CD1c-positive myeloid dendritic cell (primary cell): ENCODE measurements at regions not wholly inside any gene's neighbourhood (a gene's known extent, or its start where the extent isn't known, plus 50 kb on each side); places are given as distances from the start of the nearest gene placed in this dataset.
A peak's percentile ranks its signal among the peaks of the same experiment; 100 is the strongest.
"Not testable (repeated sequence)": the region's sequence is repeated elsewhere in the genome, so short reads cannot be mapped to it uniquely, and the experiment has no call there.

Experiments used
- DNase-seq: peaks from one replicate; pipeline ENCODE4 v3.0.0-alpha.2; 2016; ENCODE audit errors: extremely low spot score

DNA sequence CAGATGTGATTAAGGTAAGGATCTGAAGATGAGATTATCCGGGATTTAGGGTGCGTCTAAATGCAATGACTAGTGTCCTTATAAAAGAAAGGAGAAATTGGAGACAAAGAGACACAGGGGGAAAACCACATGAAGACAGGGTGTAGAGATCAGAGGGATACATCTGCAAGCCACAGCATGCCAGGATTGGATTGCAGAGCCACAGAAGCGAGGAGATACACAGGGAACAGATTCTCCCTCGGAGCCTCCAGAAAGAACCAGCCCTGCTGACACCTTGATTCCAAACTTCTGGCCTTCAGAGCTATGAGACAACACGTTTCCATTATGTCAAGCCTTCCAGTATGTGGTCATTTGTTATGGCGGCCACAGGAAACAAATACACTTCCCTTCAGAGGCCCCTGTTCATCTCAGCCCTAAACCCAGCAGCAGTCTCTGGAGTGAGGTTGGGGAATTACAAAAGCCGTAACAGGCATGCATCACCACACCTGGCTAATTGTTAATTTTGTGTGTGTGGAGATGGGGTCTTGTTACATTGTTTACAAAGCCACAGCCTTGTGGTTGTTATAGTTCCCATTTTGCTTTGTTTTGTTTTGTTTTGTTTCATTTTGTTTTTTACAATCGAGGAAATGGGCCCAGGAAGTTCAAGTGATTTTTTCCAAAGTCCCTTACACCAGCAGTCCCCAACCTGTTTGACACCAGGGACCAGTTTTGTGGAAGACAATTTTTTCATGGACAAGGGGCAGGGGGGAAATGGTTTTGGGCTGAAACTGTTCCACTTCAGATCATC lies 51.6 kb upstream of the LYRM9 start:
- DNase-seq = no peak

GRCh38 chr17:27945333-27945616 lies 52.1 kb upstream of the LYRM9 start:
- no peak for DNase-seq

GRCh38 chr17:27945953-27946352 lies 52.8 kb upstream of the LYRM9 start:
- no peak for DNase-seq

DNA sequence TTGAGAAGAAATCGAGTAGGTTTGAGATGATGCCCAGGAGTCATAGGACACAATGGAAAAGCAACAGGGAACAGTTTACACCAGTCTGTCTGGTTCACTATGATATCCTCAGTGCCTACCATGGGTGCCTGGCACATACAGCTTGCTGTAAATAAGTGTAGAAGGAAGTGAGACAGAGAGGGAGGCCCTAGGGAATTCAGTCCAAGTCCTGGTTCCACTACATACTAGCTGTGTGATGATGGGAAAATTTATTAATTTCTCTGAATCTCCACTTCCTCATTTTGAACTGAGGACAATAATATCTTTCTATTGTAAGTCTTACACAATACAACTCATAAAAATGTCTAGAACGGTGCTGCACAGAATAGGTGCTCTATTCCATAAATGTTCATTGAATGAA lies 53.3 kb upstream of the LYRM9 start:
- peak; percentile 31 for DNase-seq

- DNase-seq = no peak
Observed at GRCh38 chr17:27947005-27947406, 53.8 kb upstream of the LYRM9 start.

DNA sequence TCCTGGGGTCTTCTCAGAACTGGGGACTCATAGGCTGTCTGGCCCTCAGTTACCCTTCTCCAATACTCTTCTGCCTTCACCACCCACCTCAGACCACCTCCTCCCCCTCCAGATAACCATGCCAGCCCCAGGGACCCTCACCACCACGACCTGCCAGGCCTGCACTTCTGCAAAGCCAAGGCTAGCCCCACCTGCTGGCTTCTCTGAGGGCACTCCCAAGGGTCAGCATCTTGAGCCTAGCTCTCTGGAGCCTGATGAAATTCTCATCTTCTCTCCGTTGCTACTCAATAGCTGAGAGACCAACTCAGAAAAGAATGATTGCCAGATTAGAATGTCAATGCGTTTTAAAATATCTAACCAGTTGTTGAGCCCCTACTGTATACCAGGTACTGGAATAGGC lies 56.1 kb upstream of the LYRM9 start:
- no peak for DNase-seq

DNA sequence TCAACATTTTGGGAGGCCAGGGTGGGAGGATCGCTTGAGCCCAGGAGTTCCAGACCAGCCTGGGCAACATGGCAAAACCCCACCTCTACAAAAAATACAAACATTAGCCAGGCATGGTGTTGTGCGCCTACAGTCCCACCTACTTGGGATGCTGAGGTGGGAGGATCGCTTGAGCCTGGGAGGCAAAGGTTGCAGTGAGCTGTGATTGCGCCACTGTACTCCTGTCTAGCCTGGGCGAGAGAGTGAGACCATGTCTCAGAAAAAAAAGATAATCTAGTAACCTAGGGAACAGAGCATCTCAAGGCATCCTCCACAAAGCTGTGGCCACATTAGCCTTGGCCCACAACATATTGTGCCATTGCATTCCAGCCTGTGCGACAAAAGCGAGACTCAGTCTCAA lies 57.1 kb upstream of the LYRM9 start:
- not testable (repeated sequence) for DNase-seq

GRCh38 chr17:27950995-27951394 lies 57.8 kb upstream of the LYRM9 start:
- no peak for DNase-seq

DNA sequence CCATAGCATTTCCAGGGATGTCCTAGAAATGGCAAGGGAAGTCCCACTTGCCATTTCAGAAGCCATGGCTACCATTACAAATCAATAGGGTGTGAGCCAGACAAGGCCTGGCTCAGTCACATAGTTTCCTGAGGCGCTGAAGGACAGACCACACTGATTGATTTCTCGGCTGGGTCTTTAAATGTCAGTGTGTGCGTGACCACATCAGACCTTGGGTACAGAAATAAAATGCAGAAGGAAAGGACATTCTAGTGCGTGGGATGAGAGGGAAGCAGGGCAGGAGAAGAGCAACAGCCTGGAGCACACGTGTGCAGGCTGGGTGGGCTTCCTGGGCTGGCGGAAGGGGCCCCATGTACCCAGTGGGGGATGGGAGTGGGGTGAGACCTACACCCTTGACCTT lies 58.7 kb upstream of the LYRM9 start:
- DNase-seq = peak; percentile 43

DNA sequence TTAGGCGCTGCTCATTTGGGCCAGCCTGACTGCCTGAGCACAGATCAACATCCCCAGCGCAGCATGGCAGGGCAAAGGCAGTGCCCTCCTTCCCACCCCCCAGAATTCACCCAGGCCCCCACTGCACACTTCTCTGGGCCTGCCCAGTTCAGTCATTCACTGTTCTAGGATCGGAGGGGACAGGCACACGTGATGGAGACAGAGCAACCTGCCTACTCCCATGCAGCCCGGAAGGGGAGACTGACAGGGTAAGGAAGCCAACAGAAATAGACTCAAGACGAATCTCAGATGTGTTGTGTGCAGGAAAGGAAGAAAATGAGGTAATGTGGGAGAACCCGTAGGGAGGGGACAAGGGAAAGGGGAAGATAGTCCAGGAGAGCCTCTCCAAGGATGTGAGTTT lies 59.2 kb upstream of the LYRM9 start:
- no peak for DNase-seq

DNA sequence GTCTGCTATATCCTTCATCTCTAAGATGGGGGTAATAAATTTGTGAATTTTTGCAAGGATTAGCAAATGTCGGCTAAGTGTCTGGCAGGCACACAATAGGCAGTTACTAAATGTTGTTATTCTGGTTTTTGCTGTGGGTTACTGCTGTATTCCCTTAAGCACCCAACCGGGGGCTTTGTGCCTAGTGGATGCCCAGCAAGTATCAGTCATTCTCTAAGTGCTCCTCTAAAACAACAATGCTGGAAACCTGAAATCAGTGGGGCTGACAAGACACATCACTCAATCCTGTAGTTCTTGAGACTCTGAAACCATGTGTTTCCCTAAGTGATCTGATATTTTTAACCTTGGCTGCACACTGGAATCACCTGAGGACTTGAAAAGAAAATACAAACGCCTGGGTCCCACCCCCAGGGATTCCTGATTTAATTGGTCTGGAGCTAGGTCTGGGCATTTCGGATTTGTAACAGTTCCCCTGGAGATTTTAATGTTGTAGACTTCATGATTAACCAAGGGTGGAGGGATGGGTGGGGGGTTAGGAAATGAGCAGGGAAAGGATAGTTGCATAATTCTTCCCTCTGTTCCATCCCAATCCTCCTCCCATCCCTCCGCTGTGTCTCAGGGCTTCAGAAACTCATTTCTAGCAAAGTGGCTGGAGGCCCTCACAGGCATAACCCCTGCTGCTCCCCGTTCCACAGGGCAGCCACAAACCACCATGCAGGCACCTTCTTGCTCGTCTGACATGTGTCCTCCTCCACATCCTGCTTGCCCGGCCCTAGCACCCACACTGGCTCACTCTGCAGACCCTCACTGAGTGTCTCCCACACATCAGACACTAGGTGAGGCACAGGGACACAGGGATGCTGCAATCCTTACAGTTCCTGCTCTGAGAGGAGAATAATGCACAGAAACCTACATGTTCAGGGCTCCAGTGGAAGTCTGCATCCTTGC lies 61.7 kb upstream of the LYRM9 start:
- DNase-seq = no peak

- DNase-seq = no peak
Observed at GRCh38 chr17:27956601-27957445, 63.7 kb upstream of the LYRM9 start.

DNA sequence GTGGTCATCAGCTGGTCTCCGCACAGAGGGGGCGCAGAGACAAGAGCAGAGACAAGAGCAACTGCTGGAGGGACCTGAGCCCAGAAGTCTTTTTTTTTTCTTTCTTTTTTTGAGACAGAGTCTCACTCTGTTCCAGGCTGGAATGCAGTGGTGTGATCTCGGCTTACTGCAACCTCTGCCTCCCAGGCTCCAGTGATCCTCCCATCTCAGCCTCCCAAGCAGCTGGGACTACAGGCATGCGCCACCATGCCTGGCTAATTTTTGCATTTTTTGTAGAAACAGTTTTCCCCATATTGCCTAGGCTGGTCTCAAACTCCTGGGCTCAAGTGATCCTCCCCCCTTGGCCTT lies 64.3 kb upstream of the LYRM9 start:
- not testable (repeated sequence) for DNase-seq

DNA sequence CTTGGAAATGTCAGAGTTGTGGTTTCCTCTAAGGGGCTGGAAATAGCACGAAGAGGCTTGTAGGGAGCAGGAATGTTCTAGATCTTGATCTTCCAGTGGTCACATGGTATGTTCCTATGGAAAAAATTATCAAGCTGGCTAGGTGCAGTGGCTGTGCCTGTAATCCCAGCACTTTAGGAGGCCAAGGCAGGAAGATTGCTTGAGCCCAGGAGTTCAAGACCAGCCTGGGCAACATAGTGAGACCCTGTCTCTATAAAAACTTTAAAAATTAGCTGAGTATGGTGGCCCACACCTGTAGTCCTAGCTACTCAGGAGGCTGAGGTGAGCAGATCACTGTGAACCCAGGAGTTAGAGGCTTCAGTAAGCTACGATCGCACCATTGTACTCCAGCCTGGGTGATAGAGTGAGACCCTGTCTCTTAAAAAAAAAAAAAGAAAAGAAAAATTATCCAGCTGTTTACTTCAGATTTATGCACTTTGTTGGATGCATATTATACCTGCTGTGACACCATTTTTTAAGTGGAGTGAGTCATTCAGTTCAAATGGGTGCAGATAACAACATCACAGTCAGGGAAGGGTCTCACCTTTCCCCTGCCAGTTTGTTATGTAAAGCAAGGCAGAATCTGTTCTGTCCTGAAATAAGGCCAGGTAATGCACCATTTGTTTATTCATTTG lies 65.7 kb upstream of the LYRM9 start:
- no peak for DNase-seq

GRCh38 chr17:27959382-27959709 lies 66.2 kb upstream of the LYRM9 start:
- no peak for DNase-seq

GRCh38 chr17:27960183-27960849 lies 67.2 kb upstream of the LYRM9 start:
- no peak for DNase-seq

DNA sequence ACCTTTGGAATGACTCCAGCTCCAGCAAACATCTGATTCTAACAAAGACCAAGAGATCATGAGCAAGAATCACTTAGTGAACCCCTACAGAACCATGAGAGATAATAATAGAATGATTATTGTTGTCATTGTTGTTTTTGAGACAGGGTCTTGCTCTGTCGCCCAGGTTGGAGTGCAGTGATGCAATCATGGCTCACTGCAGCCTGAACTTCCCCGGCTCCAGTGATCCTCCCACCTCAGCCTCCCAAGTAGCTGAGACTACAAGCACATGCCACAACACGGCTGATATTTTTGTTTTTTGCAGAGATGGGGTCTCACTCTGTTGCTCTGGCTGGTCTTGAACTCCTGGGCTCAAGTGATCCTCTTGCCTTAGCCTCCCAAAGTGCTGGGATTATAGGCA lies 69.4 kb upstream of the LYRM9 start:
- DNase-seq = not testable (repeated sequence)

DNA sequence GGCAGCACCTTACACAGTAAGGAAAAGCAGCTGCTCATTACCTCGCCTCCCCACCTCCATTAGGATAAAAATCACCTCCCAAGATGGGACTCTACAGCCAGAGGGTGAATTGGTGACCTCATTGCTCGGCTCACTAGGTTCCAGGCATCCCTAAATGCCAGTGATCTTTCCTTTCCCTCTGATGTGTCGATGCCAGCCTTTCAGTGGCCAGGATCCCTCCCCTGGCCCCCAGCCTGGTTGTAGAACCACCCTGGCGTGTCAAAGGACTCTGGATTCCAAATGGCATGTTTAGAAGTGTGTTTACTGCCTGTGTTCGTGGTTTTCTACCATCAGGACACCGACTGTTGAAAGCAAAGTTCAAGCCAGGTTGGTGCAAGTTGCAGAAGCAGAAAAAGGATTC lies 72.1 kb upstream of the LYRM9 start:
- no peak for DNase-seq

GRCh38 chr17:27968206-27968732 lies 74.2 kb upstream of the NLK start:
- no peak for DNase-seq

DNA sequence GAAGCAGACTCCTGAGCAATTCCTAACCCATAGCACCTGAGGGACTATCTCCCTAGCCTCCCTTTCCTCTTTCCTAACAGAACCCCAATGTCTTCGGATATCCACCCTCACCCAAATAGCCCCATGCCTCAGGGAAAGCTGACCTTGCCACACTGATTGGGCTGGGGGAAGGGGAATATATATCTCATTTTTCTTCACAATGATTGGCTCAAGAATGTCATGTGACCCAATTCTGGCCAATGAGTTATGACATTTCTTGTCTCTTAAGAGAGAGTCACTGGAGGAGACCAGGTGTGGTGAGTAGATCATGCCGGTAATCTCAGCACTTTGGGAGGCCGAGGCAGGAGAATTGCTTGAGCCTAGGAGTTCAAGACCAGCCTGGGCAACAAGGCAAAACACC lies 71.9 kb upstream of the NLK start:
- DNase-seq = no peak
